NCI-H2081 (cell line): ENCODE measurements at regions not wholly inside any gene's neighbourhood (a gene's known extent, or its start where the extent isn't known, plus 50 kb on each side); places are given as distances from the start of the nearest gene placed in this dataset.

Source experiments
- DNase-seq, 2 experiments: peaks; one replicate each; lab custom pipeline; 2025; lab: John Stamatoyannopoulos, UW

DNA sequence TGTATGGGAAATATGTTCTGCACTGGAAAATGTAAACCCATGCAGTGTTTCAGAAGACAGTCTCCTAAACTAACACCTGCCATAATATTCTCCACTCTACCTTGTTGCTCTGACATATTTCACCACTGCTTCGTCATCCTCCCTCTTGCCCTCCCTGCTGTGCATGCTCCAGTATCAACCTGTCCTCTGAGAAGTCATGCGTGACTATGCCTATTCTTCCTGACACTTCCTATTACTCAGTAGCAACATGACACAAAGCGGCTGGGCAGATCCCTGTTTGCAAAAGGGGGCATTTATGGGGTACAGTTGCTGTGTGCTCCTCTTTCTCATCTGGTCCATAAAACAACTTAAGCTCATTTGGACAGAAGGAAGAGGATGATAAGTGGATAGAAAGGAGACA, 805.6 kb upstream of the EEF2KMT start:
- no peak for DNase-seq

GRCh38 chr16:5900046-5900445, 802.5 kb upstream of the EEF2KMT start:
- no peak for DNase-seq

GRCh38 chr16:5895976-5896375, 798.4 kb upstream of the EEF2KMT start:
- no peak for DNase-seq

DNA sequence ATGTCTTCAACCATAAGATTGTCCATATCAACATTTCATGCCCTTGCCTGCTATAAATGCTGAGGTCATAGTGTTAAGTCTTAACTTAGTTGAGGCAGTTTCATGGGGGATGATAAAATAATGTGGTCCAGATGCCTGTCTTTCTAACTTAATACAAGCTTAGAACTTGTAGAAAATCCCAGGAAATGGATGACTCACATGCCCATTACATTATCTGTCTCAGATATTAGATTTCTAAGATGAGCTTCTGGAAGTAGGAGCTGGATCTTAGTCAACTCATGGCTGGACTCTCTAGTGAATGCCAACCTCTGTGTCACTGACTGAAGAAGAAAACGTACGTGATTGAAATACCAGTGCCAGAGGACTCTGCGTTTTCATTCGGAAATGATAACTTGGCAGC, 797.5 kb upstream of the EEF2KMT start:
- DNase-seq = no peak

- no peak for DNase-seq
Observed at GRCh38 chr16:5891296-5891695, 793.7 kb upstream of the EEF2KMT start.

DNA sequence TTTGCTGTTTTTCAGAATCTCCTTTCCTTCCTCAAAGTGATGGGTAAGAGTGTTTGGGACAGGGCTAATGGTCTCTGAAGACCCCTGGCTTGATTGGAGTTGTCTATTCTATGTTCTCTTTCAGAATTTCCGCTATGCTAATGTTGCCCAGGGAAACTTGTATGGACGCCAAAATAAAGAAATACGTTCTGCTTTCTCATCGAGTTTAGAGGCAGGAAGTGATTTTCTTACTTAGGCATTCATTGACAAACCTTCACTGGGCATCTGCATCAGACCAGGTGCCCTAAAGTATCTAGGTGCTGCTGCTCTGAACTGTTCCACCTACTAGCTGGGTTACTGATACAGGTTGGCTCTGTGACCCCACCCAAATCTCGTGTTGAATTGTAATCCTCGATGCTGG, 787.9 kb upstream of the EEF2KMT start:
- no peak for DNase-seq

DNA sequence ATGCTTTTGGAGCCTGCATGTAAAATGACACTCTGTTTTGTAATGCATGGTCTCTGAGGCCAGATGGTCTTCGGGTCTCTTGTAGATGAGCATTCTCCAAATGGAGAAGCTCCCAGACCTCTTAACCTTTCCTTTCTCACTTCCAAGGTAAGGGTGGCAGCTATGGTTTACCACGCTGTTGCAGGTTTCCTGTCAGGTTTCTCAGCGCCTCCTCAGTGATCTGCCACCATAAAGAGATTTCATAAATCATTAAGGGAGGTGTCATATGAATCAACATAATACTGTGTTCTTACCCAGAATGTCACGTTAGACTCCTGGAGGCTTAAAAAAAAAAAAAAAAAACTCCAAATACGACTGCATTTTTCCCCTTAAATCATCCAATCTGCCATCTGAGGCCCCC, 787.4 kb upstream of the EEF2KMT start:
- DNase-seq = no peak

GRCh38 chr16:5884339-5884738, 786.7 kb upstream of the EEF2KMT start:
- DNase-seq = no peak

DNA sequence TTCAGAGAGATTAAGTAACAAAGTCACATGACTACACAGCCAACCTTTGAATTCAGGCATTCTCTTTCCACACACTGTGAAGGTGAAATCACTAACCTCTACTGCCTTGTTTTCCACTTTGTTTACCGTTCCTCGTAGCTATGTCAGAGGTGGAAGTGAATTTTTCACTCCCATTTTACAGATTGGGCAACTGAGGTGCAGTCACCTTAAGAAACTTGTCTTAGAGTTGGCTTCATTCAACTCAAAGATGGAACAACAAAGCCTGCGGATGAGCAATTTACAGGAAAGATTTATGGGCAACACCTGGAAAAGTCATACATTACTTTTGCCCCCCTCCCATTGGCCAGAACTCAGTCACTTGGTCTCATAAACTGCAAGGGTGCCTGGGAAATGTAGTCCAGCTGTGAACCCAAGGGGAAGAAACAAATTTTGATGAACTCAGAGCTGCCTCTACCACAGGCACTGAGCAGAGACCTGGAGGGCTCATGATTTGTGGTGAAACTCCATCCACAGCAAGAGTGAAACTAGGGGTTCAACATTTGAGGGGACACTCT, 784.6 kb upstream of the EEF2KMT start:
- no peak for DNase-seq

- no peak for DNase-seq
Observed at GRCh38 chr16:5875416-5875815, 777.8 kb upstream of the EEF2KMT start.

GRCh38 chr16:5874899-5875298, 777.3 kb upstream of the EEF2KMT start:
- no peak for DNase-seq

- DNase-seq = no peak
Observed at GRCh38 chr16:5873221-5873620, 775.6 kb upstream of the EEF2KMT start.

DNA sequence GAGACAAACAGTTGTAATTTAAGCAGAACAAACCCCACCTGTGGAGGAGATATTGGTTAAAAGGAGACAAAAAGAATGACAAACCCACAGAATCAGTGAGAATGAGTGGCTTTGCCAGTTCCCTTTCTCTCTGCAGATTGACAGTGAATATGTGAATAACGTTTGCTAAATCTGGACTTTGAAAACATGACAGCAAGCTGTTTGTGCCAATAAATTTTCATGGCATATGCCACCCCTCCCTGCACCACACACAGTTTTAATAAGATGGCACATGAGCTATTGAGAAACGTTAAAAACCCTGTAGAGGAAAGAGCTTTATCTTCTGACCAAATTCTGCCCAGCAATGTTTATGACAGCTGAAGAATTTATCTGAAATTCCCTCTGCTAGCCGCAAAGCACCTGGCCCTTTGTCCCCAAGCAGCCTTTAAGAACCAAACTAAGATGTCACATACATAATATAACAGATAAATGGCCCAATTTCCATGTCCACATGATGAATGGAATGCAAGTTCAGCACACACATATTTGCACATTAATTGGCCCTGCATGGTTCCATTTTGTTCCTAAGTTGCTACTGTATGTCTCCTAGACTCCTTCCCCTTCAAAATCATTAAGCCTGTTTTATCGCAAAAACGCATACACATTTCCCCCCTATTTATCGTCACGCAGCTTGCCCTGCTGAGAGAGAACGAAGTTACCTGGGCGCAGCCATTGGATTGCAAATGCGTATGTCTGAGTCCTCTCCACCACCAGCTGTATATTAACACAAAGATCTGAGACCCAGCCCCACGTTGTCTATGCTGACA, 773.5 kb upstream of the EEF2KMT start:
- DNase-seq = no peak

DNA sequence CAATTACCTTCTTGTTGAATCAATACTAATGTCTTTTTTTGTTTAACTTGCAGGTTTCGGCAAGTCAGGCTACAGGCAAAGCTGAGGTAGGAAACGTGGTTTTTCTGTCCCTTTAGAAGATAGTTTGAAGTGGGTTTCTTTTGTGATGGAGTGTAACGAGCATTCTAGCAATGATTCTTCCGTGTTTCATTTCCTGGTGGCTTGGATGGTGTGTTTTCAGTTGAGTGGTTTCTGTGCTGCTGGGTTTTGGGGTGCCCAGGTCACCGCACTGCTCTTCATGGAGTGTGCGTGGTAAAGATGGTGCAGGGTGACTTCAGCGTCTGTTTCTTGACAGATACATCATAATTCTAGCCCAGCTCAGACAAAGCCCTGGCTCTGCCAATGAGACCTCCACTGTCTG, 769.7 kb upstream of the EEF2KMT start:
- DNase-seq = no peak

DNA sequence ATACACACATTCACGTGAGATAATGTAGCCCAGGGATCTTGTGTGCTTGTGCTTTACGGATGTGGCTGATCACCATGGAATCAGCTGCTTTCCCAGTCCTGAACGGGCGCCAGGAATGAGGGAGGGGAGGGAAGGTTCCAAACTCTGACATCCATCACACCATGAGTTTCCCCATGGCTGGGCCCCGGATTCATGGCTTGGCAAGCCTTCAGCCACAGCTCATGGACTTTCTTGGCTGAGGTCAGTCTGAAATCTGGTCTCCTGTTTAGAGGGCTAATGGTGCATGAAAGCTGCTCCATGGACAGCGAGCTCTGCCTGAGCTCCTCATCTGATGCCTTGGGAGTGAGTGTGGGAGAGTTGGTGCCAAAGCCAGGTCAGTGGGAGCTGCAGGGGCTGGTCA, 767.6 kb upstream of the EEF2KMT start:
- no peak for DNase-seq

GRCh38 chr16:5863071-5863606, 765.5 kb upstream of the EEF2KMT start:
- no peak for DNase-seq

- DNase-seq = no peak
Observed at GRCh38 chr16:5862103-5862840, 764.7 kb upstream of the EEF2KMT start.

DNA sequence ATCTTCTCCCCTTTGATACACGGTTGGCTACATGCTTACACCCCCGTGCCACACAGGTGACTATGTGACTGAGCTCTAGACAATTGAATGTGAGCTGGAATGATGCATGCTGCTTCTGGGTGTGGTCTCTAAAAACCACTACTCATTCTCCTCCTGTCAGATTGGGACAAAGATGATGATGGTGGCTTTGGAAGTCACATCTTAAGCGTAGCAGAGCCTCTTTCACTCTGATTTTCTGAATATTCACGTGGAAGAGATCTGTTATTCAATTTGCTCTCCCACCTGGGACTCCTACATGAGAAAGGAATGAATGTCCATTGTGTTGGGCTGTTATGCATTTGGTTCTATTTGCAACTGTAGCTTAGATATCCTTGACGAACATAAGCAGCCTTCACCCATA, 763.6 kb upstream of the EEF2KMT start:
- DNase-seq = no peak

GRCh38 chr16:5858180-5858579, 760.6 kb upstream of the EEF2KMT start:
- no peak for DNase-seq

- no peak for DNase-seq
Observed at GRCh38 chr16:5854027-5854426, 756.4 kb upstream of the EEF2KMT start.

GRCh38 chr16:5852151-5852550, 754.6 kb upstream of the EEF2KMT start:
- DNase-seq = no peak

GRCh38 chr16:5851393-5851982, 753.9 kb upstream of the EEF2KMT start:
- DNase-seq = no peak
